Esophagus muscularis mucosa (tissue), 4 donors: ENCODE measurements at regions not wholly inside any gene's neighbourhood (a gene's known extent, or its start where the extent isn't known, plus 50 kb on each side); places are given as distances from the start of the nearest gene placed in this dataset.

ENCODE experiments used
- DNase-seq: peaks from one replicate; pipeline ENCODE4 v3.0.0-alpha.2; 2017; ENCODE audit errors: extremely low spot score
- H3K27ac ChIP-seq, 4 donors: fragments of 200-600 bp; sonication (generic); replicated peaks in 1 of 4; 1 replicate in 3 of 4; 2 replicates in 1 of 4; pipeline ENCODE4 v1.5.1; 2016 to 2019; ENCODE audit warnings: mild to moderate bottlenecking in 1 of 4
- H3K27me3 ChIP-seq, 4 donors: fragments of 200-600 bp; sonication (generic); one replicate each; pipeline versions ENCODE4 v1.5.1 to v1.6.0; 2016 to 2019
- H3K36me3 ChIP-seq, 4 donors: fragments of 200-600 bp; sonication (generic); one replicate each; pipeline ENCODE4 v1.5.1; 2016 to 2019
- H3K4me1 ChIP-seq, 4 donors: fragments of 200-600 bp; sonication (generic); one replicate each; pipeline ENCODE4 v1.5.1; 2016 to 2019
- H3K4me3 ChIP-seq, 4 donors: fragments of 200-600 bp; sonication (generic); 1 replicate in 2 of 4; 2 replicates in 2 of 4; pipeline ENCODE4 v1.5.1; 2016 to 2019; ENCODE audit warnings: mild to moderate bottlenecking in 4 of 4, moderate library complexity in 1 of 4
- H3K9me3 ChIP-seq, 4 donors: fragments of 200-600 bp; sonication (generic); 1 replicate in 3 of 4; 2 replicates in 1 of 4; pipeline ENCODE4 v1.5.1; 2016 to 2019
- CTCF ChIP-seq, 3 experiments: fragments of 200-600 bp in 2 of 3; fragments of 450-650 bp in 1 of 3; sonication (generic) in 2 of 3; IDR thresholded peaks; one replicate each; pipeline ENCODE4 v1.5.1; 2017 to 2019; ENCODE audit warnings: antibody characterized with exemption in 3 of 3, mild to moderate bottlenecking in 2 of 3, moderate library complexity in 1 of 3
- EP300 ChIP-seq: sonication (generic); formaldehyde crosslinking; IDR thresholded peaks from one replicate; pipeline ENCODE4 v1.6.1; 2017; ENCODE audit warnings: antibody characterized with exemption
- POLR2A ChIP-seq: fragments of 450-650 bp; IDR thresholded peaks from one replicate; pipeline ENCODE4 v1.6.1; 2017; ENCODE audit warnings: antibody characterized with exemption, moderate library complexity, mild to moderate bottlenecking, low read depth
- POLR2AphosphoS5 ChIP-seq, 2 donors: sonication (generic); formaldehyde crosslinking; IDR thresholded peaks; one replicate each; pipeline ENCODE4 v1.6.1; 2017; ENCODE audit warnings: antibody characterized with exemption in 2 of 2
- WGBS: methylation state at CpG from one replicate; pipeline ENCODE4 v1.1.5; 2018; 5-methylcytosine and 5-hydroxymethylcytosine counted together
- intact Hi-C: fragments of 100-400 bp; cut with DNase I; formaldehyde crosslinking; loops from one replicate; pipeline ENCODE4 v1.15.1; 2023

GRCh38 chr4:18630218-18631110, 608.9 kb upstream of the LCORL start:
- DNase-seq: no peak
- Histone ChIP-seq H3K4me1 (no peaks in the 10 kb centered on the region), H3K27me3 (no peaks in the 10 kb centered on the region), H3K4me3 (no peak overlapping the region), H3K36me3 (no peaks in the 10 kb centered on the region), H3K9me3 (peaks cover 0 to 6% (median 0%) of the 10 kb centered on the region in 4 donors), H3K27ac (no peak overlapping the region)
- 83% methylated on average over 4 of the region's 29 CpGs for WGBS
- intact Hi-C loops: no loop called here
- TF ChIP-seq EP300 (no peak), POLR2A (no peak), CTCF (IDR thresholded peaks at IDR 0.05) (no peak)

DNA sequence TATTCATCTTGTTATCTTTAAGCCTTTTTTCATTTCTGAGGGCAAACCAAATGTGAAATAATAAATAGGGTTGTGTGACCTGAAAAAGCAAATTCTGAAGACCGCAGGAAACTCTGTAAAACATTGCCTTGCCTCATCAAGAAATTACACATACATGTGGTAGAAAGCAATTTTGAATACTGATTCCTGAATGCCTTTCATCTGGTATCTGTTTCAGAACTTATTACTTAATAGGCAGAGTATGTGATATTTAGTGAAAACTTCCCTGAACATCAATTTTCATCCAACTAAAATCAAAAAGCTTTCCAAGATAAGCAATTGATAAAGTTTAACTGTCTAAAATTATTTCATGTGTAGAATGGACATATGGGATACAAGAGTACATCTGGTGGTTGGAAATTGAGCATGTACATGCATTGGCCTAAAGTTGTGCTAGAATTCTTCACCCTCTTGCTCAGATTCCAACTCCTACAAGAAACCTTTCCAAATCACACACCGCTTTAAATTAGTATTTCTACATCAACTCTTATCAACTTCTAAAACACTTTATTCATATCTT, 606.0 kb upstream of the LCORL start:
- 66% methylated on average over 2 of the region's 2 CpGs for WGBS
- H3K27ac ChIP-seq: no peak overlapping the region
- no peaks in the 10 kb centered on the region for H3K36me3 ChIP-seq
- DNase-seq: no peak
- no peak overlapping the region for H3K4me3 ChIP-seq
- TF ChIP-seq POLR2A (no peak), CTCF (IDR thresholded peaks at IDR 0.05) (no peak), POLR2AphosphoS5 (IDR thresholded peaks at IDR 0.05) (no peak), EP300 (no peak)
- H3K27me3 ChIP-seq: no peaks in the 10 kb centered on the region
- peaks cover 0 to 6% (median 0%) of the 10 kb centered on the region in 4 donors for H3K9me3 ChIP-seq
- intact Hi-C loops: no loop called here
- no peaks in the 10 kb centered on the region for H3K4me1 ChIP-seq

GRCh38 chr4:18626996-18627395, 605.4 kb upstream of the LCORL start:
- intact Hi-C loops: no loop called here
- H3K36me3 ChIP-seq: no peaks in the 10 kb centered on the region
- no peak overlapping the region for H3K27ac ChIP-seq
- H3K9me3 ChIP-seq: peaks cover 0 to 6% (median 0%) of the 10 kb centered on the region in 4 donors
- DNase-seq: no peak
- H3K4me1 ChIP-seq: no peaks in the 10 kb centered on the region
- H3K27me3 ChIP-seq: no peaks in the 10 kb centered on the region
- TF ChIP-seq POLR2AphosphoS5 (IDR thresholded peaks at IDR 0.05) (no peak), CTCF (IDR thresholded peaks at IDR 0.05) (no peak), EP300 (no peak), POLR2A (no peak)
- WGBS: 51% methylated on average over 2 of the region's 2 CpGs
- no peak overlapping the region for H3K4me3 ChIP-seq

GRCh38 chr4:18626366-18626765, 604.8 kb upstream of the LCORL start:
- no peak for DNase-seq
- Histone ChIP-seq H3K27me3 (no peaks in the 10 kb centered on the region), H3K27ac (no peak overlapping the region), H3K36me3 (no peaks in the 10 kb centered on the region), H3K4me1 (no peaks in the 10 kb centered on the region), H3K4me3 (no peak overlapping the region), H3K9me3 (peaks cover 0 to 6% (median 0%) of the 10 kb centered on the region in 4 donors)
- TF ChIP-seq CTCF (IDR thresholded peaks at IDR 0.05) (no peak), EP300 (no peak), POLR2A (no peak), POLR2AphosphoS5 (IDR thresholded peaks at IDR 0.05) (no peak)
- intact Hi-C loops: no loop called here
